ENCODE measurements at regions not wholly inside any gene's neighbourhood (a gene's known extent, or its start where the extent isn't known, plus 50 kb on each side); places are given as distances from the start of the nearest gene placed in this dataset.

GRCh38 chr7:32214913-32215312 is 144.7 kb upstream of the PDE1C start:
- TF ChIP-seq MAX (IDR thresholded peaks at IDR 0.05) (no peak), CTCF (IDR thresholded peaks at IDR 0.05; ENCODE audit: low read depth, low read length, missing input control) (no peak), REST (IDR thresholded peaks at IDR 0.05) (no peak), RAD21 (IDR thresholded peaks at IDR 0.05) (no peak), SP1 (IDR thresholded peaks at IDR 0.05) (no peak), YY1 (IDR thresholded peaks at IDR 0.05) (no peak), NR2F2 (IDR thresholded peaks at IDR 0.05) (no peak), EGR1 (IDR thresholded peaks at IDR 0.05; ENCODE audit: low read depth in 2 of 2) (no peak), ZBTB33 (IDR thresholded peaks at IDR 0.05) (no peak), FOXA1 (IDR thresholded peaks at IDR 0.05) (no peak), ATF3 (IDR thresholded peaks at IDR 0.05) (no peak), RXRA (IDR thresholded peaks at IDR 0.05) (no peak)
